Ishikawa (cell line): ENCODE measurements at regions not wholly inside any gene's neighbourhood (a gene's known extent, or its start where the extent isn't known, plus 50 kb on each side); places are given as distances from the start of the nearest gene placed in this dataset.

Experiments used
- CEBPB ChIP-seq: IDR thresholded peaks from 2 replicates; pipeline ENCODE4 v1.6.1; 2012
- EGR1 ChIP-seq: IDR thresholded peaks from 2 replicates; pipeline ENCODE4 v1.6.1; 2012
- EP300 ChIP-seq: IDR thresholded peaks from 2 replicates; pipeline ENCODE4 v1.6.1; 2012; ENCODE audit warnings: borderline replicate concordance
- MAX ChIP-seq: IDR thresholded peaks from 2 replicates; pipeline ENCODE4 v1.6.1; 2012
- NFIC ChIP-seq: IDR thresholded peaks from 2 replicates; pipeline ENCODE4 v1.6.1; 2012
- REST ChIP-seq: IDR thresholded peaks from 2 replicates; pipeline ENCODE4 v1.6.1; 2012; ENCODE audit warnings: low read depth, mild to moderate bottlenecking
- USF1 ChIP-seq: IDR thresholded peaks from 2 replicates; pipeline ENCODE4 v1.6.1; 2012

- TF ChIP-seq NFIC (no peak), REST (no peak), EP300 (no peak), CEBPB (no peak), MAX (no peak), USF1 (no peak), EGR1 (no peak)
Measured at GRCh38 chr13:53415135-53415534, 386.5 kb downstream of the OLFM4 start.
